Bronchial epithelial cell (primary cell): ENCODE measurements at regions not wholly inside any gene's neighbourhood (a gene's known extent, or its start where the extent isn't known, plus 50 kb on each side); places are given as distances from the start of the nearest gene placed in this dataset.

ENCODE experiments used
- DNase-seq: peaks from one replicate; pipeline ENCODE4 v3.0.0-alpha.2; 2010; ENCODE audit warnings: low read depth
- FAIRE-seq: peaks from 2 replicates; lab custom pipeline; 2011; peaks lifted over from hg19 to GRCh38; lab: Jason Lieb, UNC
- H3K27me3 ChIP-seq: 2 replicates; pipeline ENCODE4 v1.5.1; 2011; ENCODE audit warnings: low read length; ENCODE audit not compliant: control insufficient read depth, insufficient read depth
- H3K36me3 ChIP-seq: 2 replicates; pipeline ENCODE4 v1.5.1; 2011; ENCODE audit warnings: low read length; ENCODE audit not compliant: control insufficient read depth, insufficient read depth
- H3K4me3 ChIP-seq: 2 replicates; pipeline ENCODE4 v1.5.1; 2011; ENCODE audit warnings: mild to moderate bottlenecking, low read depth, low read length, control low read depth
- TF ChIP-seq, protein P1 (sequence below): IDR thresholded peaks from 2 replicates; pipeline ENCODE4 v1.5.1; 2011; ENCODE audit warnings: mild to moderate bottlenecking, moderate library complexity, low read length, control low read depth, inconsistent platforms; ENCODE audit not compliant: insufficient read depth, severe bottlenecking

DNA sequence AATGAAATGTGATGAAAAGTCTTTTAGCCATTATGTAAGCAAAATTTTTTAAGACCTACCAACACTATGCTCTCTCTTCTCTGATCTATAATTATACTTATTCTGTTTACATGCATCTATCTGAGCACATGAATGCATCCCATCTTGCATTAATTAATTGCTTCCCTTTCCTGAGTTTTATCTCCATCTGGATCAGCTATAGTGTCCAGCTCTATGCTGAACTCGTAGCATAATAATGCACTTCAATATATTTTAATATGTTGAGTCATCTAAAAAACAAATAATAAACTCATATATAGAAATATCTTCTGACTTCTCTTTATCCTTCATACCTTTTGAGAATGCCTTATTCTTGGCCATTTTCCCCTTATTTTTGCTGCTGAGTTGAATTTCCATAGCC, 1097.8 kb downstream of the TTLL7 start:
- H3K36me3 ChIP-seq: no peaks in the 10 kb centered on the region
- TF ChIP-seq, protein P1, sequence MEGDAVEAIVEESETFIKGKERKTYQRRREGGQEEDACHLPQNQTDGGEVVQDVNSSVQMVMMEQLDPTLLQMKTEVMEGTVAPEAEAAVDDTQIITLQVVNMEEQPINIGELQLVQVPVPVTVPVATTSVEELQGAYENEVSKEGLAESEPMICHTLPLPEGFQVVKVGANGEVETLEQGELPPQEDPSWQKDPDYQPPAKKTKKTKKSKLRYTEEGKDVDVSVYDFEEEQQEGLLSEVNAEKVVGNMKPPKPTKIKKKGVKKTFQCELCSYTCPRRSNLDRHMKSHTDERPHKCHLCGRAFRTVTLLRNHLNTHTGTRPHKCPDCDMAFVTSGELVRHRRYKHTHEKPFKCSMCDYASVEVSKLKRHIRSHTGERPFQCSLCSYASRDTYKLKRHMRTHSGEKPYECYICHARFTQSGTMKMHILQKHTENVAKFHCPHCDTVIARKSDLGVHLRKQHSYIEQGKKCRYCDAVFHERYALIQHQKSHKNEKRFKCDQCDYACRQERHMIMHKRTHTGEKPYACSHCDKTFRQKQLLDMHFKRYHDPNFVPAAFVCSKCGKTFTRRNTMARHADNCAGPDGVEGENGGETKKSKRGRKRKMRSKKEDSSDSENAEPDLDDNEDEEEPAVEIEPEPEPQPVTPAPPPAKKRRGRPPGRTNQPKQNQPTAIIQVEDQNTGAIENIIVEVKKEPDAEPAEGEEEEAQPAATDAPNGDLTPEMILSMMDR: no peak
- FAIRE-seq: no peak
- DNase-seq: no peak
- no peak overlapping the region for H3K4me3 ChIP-seq
- H3K27me3 ChIP-seq: no peaks in the 10 kb centered on the region

DNA sequence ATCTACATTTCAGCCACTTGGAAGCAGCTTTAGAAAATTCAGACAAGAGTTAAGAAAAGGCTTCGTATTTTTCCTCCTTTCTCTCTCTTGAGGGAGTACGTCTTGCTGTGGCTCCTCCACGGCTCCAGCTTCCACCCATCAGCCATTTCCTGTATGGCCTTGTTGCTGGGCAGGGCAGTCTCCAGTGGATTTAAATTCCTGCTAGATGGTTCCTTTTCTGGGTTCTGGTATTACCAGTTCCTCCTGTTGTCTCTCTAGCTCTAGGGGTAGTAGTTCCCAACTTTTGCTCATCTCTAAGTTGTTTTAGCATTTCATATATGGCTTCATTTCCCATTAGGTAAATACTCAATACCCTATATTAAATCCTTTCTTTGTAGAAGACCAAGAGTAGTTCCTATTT, 1098.3 kb downstream of the ADGRL2 start:
- no peak for FAIRE-seq
- Histone ChIP-seq H3K4me3 (no peak overlapping the region), H3K36me3 (no peaks in the 10 kb centered on the region), H3K27me3 (no peaks in the 10 kb centered on the region)
- TF ChIP-seq, protein P1: no peak
- no peak for DNase-seq

DNA sequence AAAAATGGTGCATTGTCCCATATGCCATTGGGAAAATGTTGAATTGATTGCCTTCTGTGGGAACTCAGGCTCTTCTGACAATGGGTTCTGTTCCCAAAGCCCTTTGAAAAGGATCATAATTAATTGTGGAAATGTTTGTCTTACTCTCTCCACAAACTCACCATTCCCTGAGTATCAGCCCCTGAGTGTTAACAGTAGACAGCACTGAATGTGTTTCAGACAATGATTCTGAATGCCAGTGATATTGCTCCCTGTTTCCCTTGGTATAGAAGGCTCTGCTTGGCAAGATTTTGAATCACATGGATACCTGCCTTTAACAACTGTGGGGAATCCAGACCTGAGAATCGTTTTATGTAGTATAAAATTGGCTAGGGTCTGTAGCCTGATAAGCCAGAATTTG, 1096.8 kb downstream of the ADGRL2 start:
- TF ChIP-seq, protein P1: no peak
- Histone ChIP-seq H3K36me3 (no peaks in the 10 kb centered on the region), H3K27me3 (no peaks in the 10 kb centered on the region), H3K4me3 (no peak overlapping the region)
- no peak for FAIRE-seq
- no peak for DNase-seq

DNA sequence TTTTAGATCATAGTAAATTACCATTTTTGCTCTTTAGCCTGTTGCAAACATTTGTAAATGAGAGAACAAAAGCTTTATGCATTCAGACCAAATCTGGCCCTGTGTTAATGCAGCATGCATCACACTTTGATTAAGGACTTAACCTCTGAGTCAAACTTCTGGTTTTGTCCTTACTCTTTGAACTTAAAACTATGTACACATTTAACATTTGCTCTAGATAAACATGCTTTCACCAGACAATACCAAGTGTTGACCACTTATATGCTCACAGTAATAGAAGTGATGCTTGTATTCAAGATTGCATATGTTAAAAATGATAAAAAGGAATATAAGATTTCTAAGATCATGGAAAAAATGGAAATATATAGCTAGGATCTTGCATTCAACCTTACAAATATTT, 1095.3 kb downstream of the ADGRL2 start:
- Histone ChIP-seq H3K36me3 (no peaks in the 10 kb centered on the region), H3K27me3 (no peaks in the 10 kb centered on the region), H3K4me3 (no peak overlapping the region)
- TF ChIP-seq, protein P1: no peak
- no peak for DNase-seq
- no peak for FAIRE-seq

DNA sequence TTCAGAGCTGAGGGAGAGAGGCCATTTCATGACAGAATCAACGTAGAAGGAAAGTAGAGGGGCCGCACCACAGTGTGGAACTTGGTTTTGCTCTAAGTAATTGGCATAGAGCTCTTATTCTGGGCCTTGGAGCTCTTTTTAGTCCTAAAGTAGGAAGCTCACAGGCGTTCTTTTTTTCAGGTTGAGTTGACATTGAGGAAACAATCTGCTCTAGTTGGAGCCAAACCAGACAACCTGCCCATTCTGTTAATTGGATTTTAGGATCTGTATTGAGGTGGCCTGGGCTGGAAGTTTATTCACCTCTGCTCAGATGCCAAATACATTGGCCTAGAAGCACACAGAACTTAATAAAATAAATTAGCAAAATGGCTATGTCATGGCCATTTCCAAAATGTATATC, 1093.9 kb downstream of the ADGRL2 start:
- no peak overlapping the region for H3K4me3 ChIP-seq
- TF ChIP-seq, protein P1: no peak
- DNase-seq: no peak
- FAIRE-seq: no peak
- H3K36me3 ChIP-seq: no peaks in the 10 kb centered on the region
- no peaks in the 10 kb centered on the region for H3K27me3 ChIP-seq

DNA sequence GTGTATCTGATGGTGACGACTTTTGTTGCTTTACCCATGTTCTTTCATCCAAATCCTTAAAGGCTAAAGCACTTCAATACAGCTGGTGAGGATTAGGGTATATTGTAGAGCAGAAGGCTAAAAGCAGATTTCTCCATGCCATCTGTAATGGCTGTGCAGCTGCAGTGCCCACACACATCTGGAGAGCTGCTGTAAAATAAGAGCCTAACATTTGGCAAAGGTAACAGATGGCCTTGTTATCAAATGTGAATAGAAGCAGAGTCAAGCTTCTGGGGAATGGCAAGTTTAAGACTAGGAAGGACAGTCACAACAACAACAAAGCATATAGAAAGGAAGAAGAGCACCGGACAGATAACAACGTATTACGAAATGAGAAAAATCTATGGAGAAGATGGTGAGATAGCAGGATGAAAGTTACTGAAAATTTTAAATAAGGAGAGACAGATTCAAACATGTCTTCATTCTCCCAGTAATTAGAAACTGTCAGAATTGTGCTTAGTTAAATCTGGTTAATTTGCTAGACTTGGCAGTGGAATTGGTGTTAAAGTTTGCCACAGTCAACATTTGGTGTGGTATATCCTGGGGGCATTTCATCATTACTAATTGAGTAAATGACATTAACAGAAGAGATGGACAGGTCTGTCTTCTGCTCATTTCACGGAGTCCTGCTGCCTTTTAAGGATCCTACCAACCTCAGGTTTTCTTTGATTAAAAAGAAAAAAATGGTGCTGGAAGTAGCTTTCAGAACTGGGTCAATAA, 1093.2 kb downstream of the ADGRL2 start:
- no peak for FAIRE-seq
- no peak for DNase-seq
- no peaks in the 10 kb centered on the region for H3K27me3 ChIP-seq
- H3K4me3 ChIP-seq: no peak overlapping the region
- TF ChIP-seq, protein P1: no peak
- H3K36me3 ChIP-seq: no peaks in the 10 kb centered on the region
